ENCODE measurements at regions not wholly inside any gene's neighbourhood (a gene's known extent, or its start where the extent isn't known, plus 50 kb on each side); places are given as distances from the start of the nearest gene placed in this dataset.
"Not testable (repeated sequence)": the region's sequence is repeated elsewhere in the genome, so short reads cannot be mapped to it uniquely, and the experiment has no call there.

- no peak for DNase-seq (ENCODE audit: low spot score)
Measured at GRCh38 chr3:153840487-153840886, 280.7 kb upstream of the ARHGEF26 start.

DNA sequence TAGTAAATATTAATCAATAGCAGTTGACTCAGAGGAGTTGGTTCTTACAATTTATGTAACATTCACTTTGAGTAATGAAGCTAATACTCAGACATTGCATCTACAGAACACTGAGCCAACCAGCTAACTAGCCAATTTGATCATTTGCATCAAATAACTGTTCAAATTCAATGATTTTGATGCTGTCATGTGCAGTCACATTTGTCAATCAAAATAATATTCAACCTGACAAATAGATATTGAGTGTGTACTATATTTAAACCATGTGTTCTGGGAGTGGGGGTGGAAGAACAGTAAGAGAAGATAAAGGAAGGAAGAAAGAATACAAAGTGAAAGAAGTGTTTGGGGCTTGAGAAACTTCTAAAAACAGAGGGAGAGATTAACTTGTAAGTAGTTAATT is 277.2 kb upstream of the ARHGEF26 start:
- DNase-seq (ENCODE audit: low spot score), result no peak

DNA sequence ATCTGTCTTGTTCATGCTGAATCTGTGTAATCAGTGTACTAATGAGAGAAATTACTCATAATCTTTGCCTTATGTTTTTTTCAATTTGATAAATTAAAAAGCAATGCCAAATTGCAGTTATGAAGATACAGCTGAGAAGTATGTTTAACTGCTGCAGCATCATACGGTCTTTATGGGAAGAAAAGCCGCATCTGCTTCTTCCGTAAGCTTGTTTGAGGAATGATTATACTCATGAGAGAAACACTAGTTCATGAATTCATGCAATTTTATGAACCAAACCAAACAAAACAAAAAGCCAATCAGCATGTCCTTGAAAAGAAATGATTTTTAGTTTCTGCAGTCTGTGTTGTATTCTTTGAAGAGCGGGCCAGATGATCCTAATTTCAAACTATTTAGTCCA is 275.9 kb upstream of the ARHGEF26 start:
- DNase-seq (ENCODE audit: low spot score), result no peak

DNA sequence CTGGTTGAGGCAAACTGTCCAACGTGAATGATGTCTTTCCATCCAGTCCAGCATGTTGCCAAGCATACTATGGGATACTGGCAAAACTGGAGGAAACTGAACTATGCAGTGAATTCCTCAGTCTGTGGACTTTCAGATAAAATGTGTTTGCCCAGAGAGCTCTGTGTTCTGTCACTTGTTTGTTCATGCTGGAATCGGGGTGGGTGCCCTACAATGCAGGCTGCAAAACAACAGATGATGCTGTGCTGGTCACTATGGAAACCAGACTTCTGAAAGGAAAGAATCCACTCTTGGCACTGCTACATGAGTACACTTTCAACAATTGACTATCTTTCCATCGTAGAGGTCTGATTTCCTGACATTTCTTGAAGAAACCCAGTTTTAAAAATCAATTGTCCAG is 272.5 kb upstream of the ARHGEF26 start:
- DNase-seq (ENCODE audit: low spot score), result no peak

GRCh38 chr3:153852355-153852754 is 268.8 kb upstream of the ARHGEF26 start:
- no peak for DNase-seq (ENCODE audit: low spot score)

DNA sequence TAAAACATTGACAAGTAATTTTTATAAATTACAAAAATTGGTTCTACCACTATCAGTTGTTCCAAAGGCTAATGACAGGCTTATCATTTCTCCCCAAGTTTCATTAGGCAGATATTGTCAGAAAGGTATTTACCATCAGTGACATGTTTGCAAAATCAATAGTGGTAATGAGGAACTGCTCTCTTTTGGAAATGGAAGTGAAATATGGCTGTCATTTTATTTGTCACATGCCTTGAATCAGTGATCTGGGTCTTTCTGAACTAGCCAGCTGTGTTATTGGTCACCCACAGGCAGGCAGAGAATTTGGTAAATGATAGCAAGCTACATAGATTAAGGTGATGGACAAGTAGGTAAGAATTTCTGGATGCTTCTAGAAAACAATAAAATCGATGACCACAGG is 268.0 kb upstream of the ARHGEF26 start:
- no peak for DNase-seq (ENCODE audit: low spot score)

DNA sequence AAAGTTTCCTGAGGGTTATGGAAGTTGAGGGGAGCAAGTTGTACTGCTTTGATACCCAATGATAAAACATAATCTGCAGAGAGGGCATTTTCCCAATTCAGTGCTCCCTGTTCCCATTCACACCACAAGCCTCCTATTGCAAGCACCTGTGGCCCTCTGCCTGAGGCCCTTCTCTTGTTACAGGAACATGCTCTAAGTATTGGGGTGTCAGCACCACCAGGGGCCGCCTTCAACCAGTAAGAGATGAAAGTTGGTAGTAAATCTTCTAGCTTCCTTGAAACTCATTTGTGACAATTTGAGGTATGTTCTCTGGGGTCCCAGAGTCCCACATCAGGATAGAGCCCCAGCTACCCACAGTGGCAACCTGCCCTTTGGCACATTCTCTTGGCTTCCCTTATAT is 265.4 kb upstream of the ARHGEF26 start:
- DNase-seq (ENCODE audit: low spot score), result no peak

GRCh38 chr3:153856932-153857331 is 264.3 kb upstream of the ARHGEF26 start:
- no peak for DNase-seq (ENCODE audit: low spot score)

- DNase-seq (ENCODE audit: low spot score), result no peak
Measured at GRCh38 chr3:153864793-153865192, 256.4 kb upstream of the ARHGEF26 start.

DNA sequence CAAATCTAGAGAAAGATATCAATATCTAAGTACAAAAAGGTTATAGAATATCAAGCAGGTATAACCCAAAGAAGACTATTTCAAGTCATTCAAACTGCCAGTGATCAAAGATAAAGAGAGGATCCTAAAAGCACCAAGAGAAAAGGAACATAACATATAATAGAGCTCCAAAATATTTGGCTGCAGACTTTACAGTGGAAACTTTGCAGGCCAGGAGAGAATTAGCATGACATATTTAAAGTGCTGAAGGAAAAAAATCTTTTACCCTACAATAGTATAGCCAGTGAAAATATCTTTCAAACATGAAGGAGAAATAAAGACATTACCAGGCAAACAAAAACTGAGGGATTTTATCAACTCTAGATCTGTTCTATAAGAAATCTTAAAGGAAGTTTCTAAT is 254.3 kb upstream of the ARHGEF26 start:
- DNase-seq (ENCODE audit: low spot score), result no peak

DNA sequence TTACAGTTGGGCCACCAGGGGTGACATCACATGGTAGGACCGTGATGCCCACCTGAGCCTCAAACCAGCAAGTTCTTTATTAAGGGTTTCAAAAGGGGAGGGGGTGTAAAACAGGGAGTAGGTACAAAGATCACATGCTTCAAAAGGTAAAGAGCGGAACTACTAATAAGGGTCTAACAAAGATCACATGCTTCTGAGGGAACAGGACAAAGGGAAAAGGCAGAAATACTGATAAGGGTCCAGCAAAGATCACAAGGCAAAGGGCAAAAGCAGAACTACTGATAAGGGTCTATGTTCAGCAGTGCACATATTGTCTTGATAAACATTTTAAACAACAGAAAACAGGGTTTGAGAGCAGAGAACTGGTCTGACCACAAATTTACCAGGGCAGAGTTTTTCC is 246.8 kb upstream of the ARHGEF26 start:
- DNase-seq (ENCODE audit: low spot score), result not testable (repeated sequence)

GRCh38 chr3:153880493-153880892 is 240.7 kb upstream of the ARHGEF26 start:
- no peak for DNase-seq (ENCODE audit: low spot score)

GRCh38 chr3:153881201-153881600 is 240.0 kb upstream of the ARHGEF26 start:
- DNase-seq (ENCODE audit: low spot score), result no peak

- DNase-seq (ENCODE audit: low spot score), result no peak
Measured at GRCh38 chr3:153885359-153885758, 235.8 kb upstream of the ARHGEF26 start.

DNA sequence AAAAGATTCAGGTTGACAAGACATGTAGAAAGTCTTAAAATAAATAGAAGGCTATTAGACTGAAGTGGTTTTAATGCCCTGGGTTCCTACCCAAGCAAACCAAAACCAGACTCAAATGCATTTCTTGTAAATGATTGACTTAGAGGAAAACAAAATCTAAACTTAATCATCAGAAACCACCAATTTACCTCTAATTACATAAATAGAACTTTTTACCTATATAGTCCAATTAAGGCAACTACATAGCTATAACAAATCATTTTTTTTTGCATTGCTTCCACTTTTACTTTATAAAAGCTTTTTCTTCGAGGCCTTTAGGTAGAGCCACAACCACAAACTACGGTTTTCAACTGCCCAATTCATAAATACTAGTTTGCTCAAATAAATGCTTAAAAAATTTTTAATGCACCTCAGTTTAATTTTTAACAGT is 231.3 kb upstream of the ARHGEF26 start:
- no peak for DNase-seq (ENCODE audit: low spot score)

- no peak for DNase-seq (ENCODE audit: low spot score)
Measured at GRCh38 chr3:153892126-153892525, 229.1 kb upstream of the ARHGEF26 start.

DNA sequence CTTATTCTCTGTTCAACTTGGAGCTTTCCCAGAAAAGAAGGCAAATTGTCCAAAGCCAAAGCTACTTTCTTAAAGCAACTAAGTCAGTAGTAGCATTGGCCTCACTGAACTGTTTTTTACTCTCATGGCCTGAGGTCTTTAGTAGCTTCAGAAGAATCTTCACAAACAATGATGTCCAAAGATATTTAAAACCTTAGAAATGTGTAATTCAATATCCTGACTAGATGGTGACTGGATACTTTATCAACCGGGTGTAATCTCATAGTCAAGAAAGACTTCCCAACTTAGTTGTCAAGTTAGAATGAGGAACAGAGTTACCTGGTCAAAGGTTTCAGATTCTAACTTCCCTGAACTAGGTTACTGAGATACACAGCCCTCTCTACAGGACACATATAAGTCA is 226.3 kb upstream of the ARHGEF26 start:
- no peak for DNase-seq (ENCODE audit: low spot score)

GRCh38 chr3:153896197-153896596 is 225.0 kb upstream of the ARHGEF26 start:
- no peak for DNase-seq (ENCODE audit: low spot score)

GRCh38 chr3:153897025-153897723 is 224.0 kb upstream of the ARHGEF26 start:
- no peak for DNase-seq (ENCODE audit: low spot score)

DNA sequence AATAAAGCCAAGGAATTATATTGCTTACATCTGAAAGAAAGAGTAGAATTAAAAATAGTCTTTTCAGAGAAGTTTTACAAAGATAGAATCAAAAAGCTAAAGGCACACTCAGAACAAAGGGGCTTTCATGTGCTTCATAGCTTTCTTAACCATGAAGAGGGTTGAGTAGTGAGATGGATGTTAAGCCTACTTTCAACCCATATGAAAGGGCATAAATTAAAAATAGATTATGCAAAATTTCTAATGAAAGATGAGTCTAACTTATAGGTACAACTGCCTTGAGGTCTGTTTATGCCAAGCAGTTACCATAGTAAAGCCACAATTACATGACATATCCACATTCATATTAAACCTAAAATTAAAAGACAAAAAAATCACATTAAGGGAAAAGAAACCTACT is 223.3 kb upstream of the ARHGEF26 start:
- no peak for DNase-seq (ENCODE audit: low spot score)

- no peak for DNase-seq (ENCODE audit: low spot score)
Measured at GRCh38 chr3:153901152-153901551, 220.0 kb upstream of the ARHGEF26 start.

GRCh38 chr3:153901991-153902390 is 219.2 kb upstream of the ARHGEF26 start:
- no peak for DNase-seq (ENCODE audit: low spot score)

GRCh38 chr3:153903430-153903829 is 217.8 kb upstream of the ARHGEF26 start:
- DNase-seq (ENCODE audit: low spot score), result no peak

DNA sequence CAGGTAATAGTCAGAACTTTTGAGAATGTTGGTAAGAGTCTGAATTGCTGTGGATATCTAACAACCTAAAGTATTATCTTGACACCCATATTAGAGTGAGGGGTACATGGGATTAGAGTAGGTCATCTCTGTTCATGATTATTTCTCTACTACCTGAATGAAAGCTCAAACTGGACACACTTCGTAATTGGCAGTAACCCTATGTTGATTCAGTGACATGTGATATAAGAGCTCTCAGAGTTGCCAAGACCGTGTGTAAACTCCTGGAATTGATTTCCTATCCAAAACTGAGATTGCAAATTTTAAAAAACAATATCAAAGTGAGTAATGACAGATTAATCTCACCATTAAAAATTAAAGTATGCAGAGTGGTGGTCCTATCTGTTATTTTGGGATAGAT is 214.8 kb upstream of the ARHGEF26 start:
- DNase-seq (ENCODE audit: low spot score), result no peak

GRCh38 chr3:153910387-153910786 is 210.8 kb upstream of the ARHGEF26 start:
- no peak for DNase-seq (ENCODE audit: low spot score)
